GM12875 (cell line): ENCODE measurements at regions not wholly inside any gene's neighbourhood (a gene's known extent, or its start where the extent isn't known, plus 50 kb on each side); places are given as distances from the start of the nearest gene placed in this dataset.

Experiments used
- H3K4me3 ChIP-seq: one replicate; pipeline ENCODE4 v1.5.1; 2011; ENCODE audit warnings: low read depth, low read length, control low read depth
- TF ChIP-seq, protein P1 (sequence below): IDR thresholded peaks from 2 replicates; pipeline ENCODE4 v1.5.1; 2011; ENCODE audit warnings: low read depth, mild to moderate bottlenecking, control low read depth, inconsistent platforms, low read length, moderate library complexity, borderline replicate concordance; ENCODE audit not compliant: insufficient read depth

DNA sequence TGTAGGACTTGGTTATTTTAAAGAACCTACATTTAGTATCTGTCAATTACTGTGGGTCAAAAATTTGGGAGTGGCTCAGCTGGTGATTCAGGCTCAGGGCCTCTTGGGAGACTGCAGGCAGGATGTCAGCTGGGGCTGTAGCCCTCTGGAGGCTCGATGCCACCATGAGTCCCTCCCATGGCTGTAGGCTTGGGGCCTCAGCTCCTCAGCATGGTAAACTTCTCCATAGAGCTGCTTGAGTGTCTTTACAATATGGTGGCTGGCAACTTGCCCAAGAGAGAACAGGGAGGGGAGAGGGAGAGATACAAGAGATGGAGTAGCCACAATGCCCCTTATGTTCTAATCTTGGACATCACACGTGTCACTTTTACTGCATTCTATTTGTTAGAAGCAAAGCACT, 470.4 kb downstream of the CDH26 start:
- no peak overlapping the region for H3K4me3 ChIP-seq
- TF ChIP-seq, protein P1, sequence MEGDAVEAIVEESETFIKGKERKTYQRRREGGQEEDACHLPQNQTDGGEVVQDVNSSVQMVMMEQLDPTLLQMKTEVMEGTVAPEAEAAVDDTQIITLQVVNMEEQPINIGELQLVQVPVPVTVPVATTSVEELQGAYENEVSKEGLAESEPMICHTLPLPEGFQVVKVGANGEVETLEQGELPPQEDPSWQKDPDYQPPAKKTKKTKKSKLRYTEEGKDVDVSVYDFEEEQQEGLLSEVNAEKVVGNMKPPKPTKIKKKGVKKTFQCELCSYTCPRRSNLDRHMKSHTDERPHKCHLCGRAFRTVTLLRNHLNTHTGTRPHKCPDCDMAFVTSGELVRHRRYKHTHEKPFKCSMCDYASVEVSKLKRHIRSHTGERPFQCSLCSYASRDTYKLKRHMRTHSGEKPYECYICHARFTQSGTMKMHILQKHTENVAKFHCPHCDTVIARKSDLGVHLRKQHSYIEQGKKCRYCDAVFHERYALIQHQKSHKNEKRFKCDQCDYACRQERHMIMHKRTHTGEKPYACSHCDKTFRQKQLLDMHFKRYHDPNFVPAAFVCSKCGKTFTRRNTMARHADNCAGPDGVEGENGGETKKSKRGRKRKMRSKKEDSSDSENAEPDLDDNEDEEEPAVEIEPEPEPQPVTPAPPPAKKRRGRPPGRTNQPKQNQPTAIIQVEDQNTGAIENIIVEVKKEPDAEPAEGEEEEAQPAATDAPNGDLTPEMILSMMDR, result no peak

DNA sequence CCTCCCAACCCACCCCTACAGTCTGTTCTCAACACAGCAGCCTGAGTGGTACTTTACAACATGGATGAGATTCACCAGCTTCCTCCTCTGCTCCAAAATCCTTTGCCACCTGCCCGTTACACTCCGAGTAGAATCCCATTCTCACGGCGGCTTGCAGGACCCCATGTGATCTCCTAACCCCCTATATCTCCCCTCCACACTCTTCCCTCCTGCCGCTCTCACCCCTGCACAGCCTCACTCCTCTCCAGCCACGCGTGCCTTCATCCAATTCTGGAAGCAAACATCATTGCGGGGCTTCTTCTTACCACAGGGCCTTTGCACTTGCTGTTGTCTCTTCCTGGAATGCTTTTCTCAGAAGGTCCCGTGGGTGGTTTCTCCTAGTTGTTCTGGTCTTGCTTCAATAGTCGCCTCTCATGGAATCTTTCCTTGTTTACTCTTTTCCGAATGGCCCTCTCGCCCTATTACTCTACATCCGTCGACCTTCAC, 472.3 kb downstream of the CDH26 start:
- TF ChIP-seq, protein P1, result no peak
- H3K4me3 ChIP-seq, result no peak overlapping the region

DNA sequence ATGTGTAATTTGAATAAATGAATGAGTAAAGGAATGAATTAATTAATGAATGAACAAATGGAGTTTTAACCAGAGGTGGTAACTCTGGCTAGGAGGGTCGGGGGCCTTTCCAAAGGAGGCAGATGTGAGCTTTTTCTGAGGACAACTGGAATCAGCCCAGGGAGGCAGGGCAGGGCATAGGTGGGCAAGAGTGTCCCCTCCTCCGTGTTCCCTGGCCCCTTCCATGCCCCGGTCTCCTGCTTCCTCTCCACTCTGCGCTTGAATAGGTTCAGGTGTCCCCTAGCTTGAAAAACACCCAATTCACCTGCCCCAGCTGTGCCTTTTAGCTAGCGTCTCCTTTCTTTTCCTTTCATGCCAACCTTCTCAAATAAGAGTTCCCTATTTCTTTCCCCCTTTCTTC, 473.1 kb downstream of the CDH26 start:
- no peak overlapping the region for H3K4me3 ChIP-seq
- TF ChIP-seq, protein P1, result no peak

- TF ChIP-seq, protein P1, result no peak
- H3K4me3 ChIP-seq, result no peak overlapping the region
These were observed 479.2 kb downstream of the CDH26 start for GRCh38 chr20:60437418-60437817.

DNA sequence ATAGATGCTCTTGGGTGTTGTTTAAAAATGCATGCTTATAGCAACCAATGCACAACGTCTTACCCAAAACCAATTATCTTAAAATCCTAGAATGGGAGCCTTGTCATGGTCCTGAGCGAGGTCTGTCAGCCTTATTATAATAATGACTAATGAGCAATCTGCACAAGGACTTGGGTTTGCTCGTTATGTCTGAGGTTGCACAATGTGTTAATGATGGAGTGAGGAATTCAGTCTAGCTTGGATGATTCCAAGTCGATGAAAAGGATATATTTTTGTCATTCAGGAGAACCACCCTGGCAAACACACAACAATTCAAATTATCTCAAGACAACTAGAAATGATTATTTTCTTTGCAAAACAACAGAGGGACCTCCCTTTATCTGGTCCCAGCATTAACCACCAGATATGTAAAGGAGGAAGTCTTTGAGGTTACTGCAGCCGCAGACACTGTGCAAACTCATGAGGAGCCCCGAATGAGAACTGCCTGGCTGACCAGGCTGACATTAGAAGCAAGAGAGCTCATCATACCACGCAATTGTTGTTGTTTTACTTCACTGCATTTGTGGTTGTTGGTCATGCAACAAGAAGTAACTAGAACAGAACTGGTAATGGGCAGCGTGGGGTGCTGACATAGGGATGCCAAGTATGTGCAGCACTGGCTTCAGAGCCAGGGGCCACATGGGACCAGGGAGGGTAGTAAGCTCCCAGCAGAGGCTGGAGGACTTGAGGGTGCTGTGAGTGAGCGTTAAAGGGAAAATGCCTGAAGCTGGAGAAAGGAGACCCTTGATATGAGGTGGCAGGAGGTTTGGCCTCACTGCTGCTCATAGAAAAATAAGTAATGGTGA, 488.3 kb downstream of the CDH26 start:
- H3K4me3 ChIP-seq, result no peak overlapping the region
- TF ChIP-seq, protein P1, result no peak

DNA sequence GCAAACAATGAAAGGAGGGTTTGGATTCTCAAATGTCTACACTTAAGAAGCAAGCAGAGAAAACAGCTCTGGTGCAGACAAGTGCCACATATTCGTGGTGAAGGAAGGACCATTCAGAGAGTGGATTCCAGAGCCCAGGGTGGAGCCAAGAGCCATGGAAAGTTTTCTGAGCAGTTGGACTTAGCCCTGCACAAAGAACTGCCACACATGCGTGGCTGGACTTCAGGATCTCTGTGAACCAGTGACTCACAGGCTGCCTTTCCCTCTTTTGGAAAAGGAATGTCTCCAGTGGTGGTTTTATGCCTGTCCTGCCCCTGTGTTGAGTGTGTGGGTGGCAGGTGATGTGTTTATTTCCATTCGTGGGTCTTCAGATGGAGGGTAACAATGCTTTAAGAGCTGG, 489.5 kb downstream of the CDH26 start:
- H3K4me3 ChIP-seq, result no peak overlapping the region
- TF ChIP-seq, protein P1, result no peak
